ENCODE measurements at regions not wholly inside any gene's neighbourhood (a gene's known extent, or its start where the extent isn't known, plus 50 kb on each side); places are given as distances from the start of the nearest gene placed in this dataset.
"Not testable (repeated sequence)": the region's sequence is repeated elsewhere in the genome, so short reads cannot be mapped to it uniquely, and the experiment has no call there.

- not testable (repeated sequence) for TF ChIP-seq POLR2A, CTCF (IDR thresholded peaks at IDR 0.05)
These were observed 362.0 kb upstream of the GYPC start for GRCh38 chr2:126293962-126294361.

Measured in stomach (tissue), 4 donors.